Embryonic facial prominence (tissue), 1 donor: ENCODE measurements at regions not wholly inside any gene's neighbourhood (a gene's known extent, or its start where the extent isn't known, plus 50 kb on each side); places are given as distances from the start of the nearest gene placed in this dataset.
"Not testable (repeated sequence)": the region's sequence is repeated elsewhere in the genome, so short reads cannot be mapped to it uniquely, and the experiment has no call there.

Experiments used
- DNase-seq: peaks from one replicate; pipeline ENCODE4 v3.0.0-alpha.2; 2016; ENCODE audit errors: extremely low spot score

- no peak for DNase-seq
Measured at GRCh38 chr6:9831783-9832182, 583.1 kb downstream of the TFAP2A start.

- no peak for DNase-seq
Measured at GRCh38 chr6:9830808-9831207, 584.1 kb downstream of the TFAP2A start.

GRCh38 chr6:9825526-9825925 is 589.3 kb downstream of the TFAP2A start:
- no peak for DNase-seq

- DNase-seq = not testable (repeated sequence)
Measured at GRCh38 chr6:9810727-9811126, 604.1 kb downstream of the TFAP2A start.

- DNase-seq = no peak
Measured at GRCh38 chr6:9810286-9810685, 604.6 kb downstream of the TFAP2A start.

GRCh38 chr6:9806195-9806594 is 608.7 kb downstream of the TFAP2A start:
- DNase-seq = no peak

GRCh38 chr6:9801249-9801754 is 613.6 kb downstream of the TFAP2A start:
- DNase-seq = no peak

- DNase-seq = no peak
Measured at GRCh38 chr6:9799582-9799981, 615.3 kb downstream of the TFAP2A start.

GRCh38 chr6:9796827-9797226 is 618.0 kb downstream of the TFAP2A start:
- no peak for DNase-seq

- DNase-seq = no peak
Measured at GRCh38 chr6:9795880-9796279, 619.0 kb downstream of the TFAP2A start.

- no peak for DNase-seq
Measured at GRCh38 chr6:9789201-9789600, 625.7 kb downstream of the TFAP2A start.

- no peak for DNase-seq
Measured at GRCh38 chr6:9784786-9785185, 630.1 kb downstream of the TFAP2A start.

- no peak for DNase-seq
Measured at GRCh38 chr6:9783567-9783966, 631.3 kb downstream of the TFAP2A start.

- DNase-seq = no peak
Measured at GRCh38 chr6:9766240-9766915, 648.5 kb downstream of the TFAP2A start.

- DNase-seq = no peak
Measured at GRCh38 chr6:9761220-9761619, 653.7 kb downstream of the TFAP2A start.

- no peak for DNase-seq
Measured at GRCh38 chr6:9754515-9754914, 660.4 kb downstream of the TFAP2A start.

GRCh38 chr6:9745966-9746365 is 668.9 kb downstream of the TFAP2A start:
- DNase-seq = no peak

GRCh38 chr6:9745476-9745875 is 669.4 kb downstream of the TFAP2A start:
- no peak for DNase-seq

GRCh38 chr6:9744119-9744518 is 670.8 kb downstream of the TFAP2A start:
- no peak for DNase-seq

GRCh38 chr6:9732056-9732455 is 682.8 kb downstream of the TFAP2A start:
- no peak for DNase-seq

- not testable (repeated sequence) for DNase-seq
Measured at GRCh38 chr6:9725776-9726175, 689.1 kb downstream of the TFAP2A start.

- DNase-seq = no peak
Measured at GRCh38 chr6:9717568-9717967, 697.3 kb downstream of the TFAP2A start.

- no peak for DNase-seq
Measured at GRCh38 chr6:9711365-9711764, 703.5 kb downstream of the TFAP2A start.

- DNase-seq = no peak
Measured at GRCh38 chr6:9710574-9710973, 704.3 kb downstream of the TFAP2A start.
